HG03520 (cell line): ENCODE measurements at regions not wholly inside any gene's neighbourhood (a gene's known extent, or its start where the extent isn't known, plus 50 kb on each side); places are given as distances from the start of the nearest gene placed in this dataset.
A peak's percentile ranks its signal among the peaks of the same experiment; 100 is the strongest.

ENCODE experiments used
- ATAC-seq: cut with Tn5 transposase; IDR thresholded peaks from one replicate; pipeline ENCODE4 v1.9.1; 2021; ENCODE audit warnings: mild to moderate bottlenecking, moderate library complexity; ENCODE audit not compliant: unreplicated experiment

DNA sequence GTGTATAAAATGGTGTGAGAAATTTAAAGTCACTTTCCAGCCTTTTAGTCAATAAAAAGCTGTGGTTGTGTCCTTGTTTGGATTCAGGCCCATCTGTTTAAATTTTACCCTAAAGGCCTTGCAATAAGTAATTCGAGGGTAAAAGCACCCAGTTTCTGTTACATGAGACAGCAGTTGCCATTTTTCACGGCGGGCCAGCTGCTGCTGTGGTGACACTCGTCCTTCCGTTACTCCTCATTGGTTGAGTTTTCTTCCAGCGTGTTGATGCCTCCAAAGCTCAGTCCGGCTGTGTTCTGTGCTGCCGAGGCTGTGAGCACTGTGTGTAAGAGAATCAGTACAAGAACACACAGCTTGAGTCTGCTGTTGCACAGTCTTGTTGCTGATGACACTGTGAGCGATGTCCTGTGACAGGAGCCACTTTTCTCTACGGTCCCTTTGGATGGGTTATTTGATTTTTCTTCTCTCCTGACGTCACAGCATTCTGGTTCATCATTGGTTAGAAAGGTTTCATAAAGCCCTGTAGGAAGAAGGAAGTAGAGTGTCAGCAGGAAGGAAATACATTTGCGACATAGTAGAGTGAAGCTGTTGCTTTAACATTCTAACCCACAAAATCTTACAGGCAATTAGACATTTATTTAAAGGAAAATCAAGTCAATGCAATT is 602.5 kb upstream of the ARGLU1 start:
- no peak for ATAC-seq

DNA sequence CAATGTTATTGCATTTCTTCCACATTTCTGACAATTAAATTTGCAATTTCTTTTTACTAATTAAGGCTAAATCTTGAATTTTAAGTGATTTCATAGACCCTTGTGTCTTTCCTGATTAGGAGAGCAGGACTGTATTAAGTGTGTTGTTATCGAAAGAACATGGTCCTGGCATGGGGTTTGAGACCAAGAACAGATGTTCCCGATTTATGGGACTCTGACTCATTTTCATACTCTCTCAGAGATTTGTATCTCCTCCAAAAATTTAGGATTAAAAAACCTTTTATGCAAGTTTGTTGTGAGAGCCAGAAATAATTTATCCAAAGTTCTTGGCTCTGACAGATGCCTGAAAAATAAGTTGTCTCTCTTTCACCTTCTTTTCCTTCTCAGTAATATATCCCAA is 589.3 kb upstream of the ARGLU1 start:
- no peak for ATAC-seq

DNA sequence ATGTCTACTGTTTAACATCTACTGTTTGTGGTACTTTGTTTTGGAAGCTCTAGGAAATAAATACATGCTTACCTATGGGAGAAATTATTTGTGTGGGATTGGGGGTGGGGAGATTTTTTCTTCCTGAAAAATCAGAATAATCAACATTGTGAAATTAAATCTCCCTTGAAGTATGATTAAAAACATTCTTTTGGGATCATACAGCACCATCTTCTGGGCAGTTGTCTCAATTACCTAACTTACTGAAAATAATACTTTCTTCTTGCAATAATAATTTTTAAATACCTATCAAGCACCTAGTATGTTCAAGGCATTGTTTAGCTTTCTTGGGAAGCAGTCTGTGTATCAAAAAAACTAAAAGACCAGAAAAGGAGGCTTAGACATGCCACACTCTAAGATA is 576.5 kb upstream of the ARGLU1 start:
- ATAC-seq, result no peak

DNA sequence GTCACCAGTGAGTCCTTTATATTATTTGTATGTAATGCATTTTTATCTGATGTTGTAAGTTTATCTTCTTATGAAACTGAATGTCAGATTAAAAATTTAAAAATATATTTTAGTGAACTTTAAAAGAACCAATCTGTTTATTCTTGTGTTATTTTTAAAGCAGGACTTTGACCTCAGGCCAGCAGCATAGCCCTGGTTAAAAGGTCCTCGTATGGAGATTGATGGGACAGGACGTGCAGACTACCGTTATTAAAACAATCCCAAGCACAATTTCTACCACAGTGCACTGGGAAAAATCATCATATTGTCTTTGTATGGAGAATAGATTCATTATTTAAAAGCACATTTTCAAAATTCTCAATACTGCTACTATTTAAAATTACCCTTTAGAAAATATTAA is 573.8 kb upstream of the ARGLU1 start:
- no peak for ATAC-seq

DNA sequence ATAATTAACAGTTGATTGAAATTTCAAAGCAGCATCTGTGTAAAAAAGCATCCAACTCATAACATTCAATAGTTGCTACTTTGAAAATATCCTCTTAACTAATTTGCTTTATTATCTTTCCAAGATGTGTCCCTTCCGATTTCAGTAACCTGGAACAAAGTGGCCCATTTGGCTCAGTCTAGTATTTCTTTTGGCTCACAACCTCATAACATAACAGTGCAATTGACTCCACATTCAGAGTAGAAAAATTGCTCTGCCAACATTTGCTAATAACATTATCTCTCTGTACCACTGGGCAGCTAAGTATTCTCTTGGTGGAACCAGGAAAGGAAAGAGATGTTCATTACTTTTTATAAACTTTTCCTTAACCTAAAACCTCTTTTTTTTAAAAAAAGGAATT is 571.1 kb upstream of the ARGLU1 start:
- ATAC-seq, result no peak

DNA sequence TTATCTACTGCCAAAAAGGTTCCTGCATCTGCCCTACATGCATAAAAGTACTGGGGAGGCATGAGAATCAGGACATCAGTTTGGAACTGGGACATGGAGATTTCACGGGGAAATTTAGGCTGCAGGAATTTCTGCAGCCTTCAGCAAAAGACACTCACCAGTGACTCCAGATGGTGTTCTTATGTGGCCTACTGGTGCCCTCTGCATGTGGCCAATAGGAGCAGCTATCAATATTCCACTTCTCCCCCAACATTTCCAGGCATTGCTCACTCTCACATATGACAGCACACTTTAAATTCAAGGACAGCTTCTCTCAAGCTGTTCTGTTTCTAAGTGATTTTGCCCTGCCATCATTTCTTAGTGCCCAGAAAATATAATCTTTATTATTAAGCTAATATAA is 570.5 kb upstream of the ARGLU1 start:
- no peak for ATAC-seq

DNA sequence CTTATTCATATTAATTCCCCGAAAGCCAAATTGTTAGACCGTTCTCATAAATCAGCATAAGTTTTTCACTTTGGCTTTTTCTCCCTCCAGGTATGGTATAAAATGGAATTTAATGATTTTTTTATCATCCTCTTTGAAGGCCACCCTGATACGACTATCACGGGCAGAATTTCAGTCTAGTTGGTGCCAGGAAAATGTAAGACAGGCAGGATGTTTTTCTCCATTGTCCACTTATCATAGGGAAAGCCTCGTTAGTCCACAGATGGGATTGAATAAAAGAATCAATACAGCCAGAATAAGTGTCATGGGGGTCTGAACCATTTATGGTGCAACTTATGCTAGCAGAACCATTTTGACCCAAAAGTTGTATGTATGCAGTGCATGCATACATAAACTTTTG is 566.0 kb upstream of the ARGLU1 start:
- ATAC-seq, result no peak

DNA sequence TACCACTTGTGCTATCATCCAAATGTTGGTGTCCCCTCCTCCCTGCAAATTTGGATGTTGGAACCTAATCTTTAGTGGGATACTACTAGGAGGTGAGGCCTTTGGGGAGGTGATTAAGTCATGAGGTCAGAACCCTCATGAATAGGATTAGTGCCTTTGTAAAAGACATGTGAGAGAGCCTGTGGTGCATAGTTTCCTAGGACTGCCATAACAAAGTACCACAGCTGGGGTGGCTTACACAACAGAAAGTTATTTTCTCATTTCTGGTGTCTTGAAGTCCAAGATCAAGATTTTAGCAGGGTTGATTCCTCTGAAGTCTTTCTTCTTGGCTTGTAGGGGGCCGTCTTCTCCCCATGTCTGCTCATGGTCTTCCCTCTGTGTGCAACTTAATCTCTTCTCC is 562.6 kb upstream of the ARGLU1 start:
- ATAC-seq, result no peak

DNA sequence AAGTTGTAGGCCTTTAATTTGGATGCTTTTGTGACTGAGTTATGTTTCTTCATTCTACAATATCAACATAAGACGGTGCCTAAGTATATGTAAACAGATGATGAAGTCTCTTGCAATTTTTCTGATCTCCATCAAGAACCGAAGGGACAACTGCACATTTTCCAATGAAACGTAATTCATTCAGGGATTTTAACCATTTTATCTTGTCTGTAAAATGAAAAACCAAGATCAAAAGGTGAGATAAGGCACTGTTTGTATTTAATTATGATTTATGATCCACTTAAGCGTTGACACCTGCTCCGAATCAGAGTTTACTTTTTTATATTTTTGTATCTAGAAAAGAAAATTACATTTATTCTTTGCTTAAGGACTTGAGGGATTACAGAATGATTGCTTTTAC is 556.8 kb upstream of the ARGLU1 start:
- no peak for ATAC-seq

DNA sequence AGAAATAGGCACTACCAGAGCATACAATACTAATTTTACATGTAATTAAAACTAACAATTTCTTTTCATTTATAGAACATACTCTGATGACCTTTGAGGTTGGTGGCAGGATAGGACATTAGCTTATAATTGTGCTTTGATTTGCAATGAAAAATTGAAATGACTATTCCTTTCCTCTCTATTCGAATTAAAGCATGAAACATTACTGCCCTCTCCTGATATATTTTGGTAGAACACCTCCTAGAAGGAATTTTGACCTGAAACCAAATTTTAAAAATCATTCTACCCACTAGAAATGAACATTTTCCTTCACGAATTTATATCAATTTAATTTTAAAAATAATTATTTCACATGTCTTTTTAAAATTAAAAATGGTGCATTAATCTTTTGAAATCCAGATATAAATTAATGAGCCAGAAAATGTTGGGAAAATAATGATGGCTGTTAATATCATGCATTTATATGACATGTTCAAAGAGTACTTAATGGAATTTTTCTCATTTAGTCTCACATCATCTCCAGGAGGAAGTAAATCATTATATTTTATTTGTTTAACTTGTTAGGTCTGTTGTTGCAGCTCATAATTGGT is 556.3 kb upstream of the ARGLU1 start:
- ATAC-seq, result peak; percentile 44

DNA sequence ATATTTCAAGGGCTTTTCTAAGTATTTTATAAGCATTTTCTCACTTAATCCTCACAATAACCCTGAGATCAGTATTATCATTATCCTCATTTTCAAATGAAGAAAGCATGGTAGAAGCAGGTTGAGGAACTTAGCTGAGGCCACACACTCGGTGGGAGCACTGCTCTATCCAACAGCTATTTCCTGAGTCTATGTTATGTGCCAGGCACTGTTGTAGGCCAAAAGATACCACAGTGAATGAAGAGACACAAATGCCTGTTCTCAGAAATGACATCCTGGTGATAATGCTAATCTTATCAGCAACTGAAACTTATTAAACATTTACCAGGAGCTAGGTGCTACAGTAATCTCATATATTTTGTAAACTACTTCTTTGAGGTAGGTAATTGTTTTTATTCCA is 553.9 kb upstream of the ARGLU1 start:
- no peak for ATAC-seq

DNA sequence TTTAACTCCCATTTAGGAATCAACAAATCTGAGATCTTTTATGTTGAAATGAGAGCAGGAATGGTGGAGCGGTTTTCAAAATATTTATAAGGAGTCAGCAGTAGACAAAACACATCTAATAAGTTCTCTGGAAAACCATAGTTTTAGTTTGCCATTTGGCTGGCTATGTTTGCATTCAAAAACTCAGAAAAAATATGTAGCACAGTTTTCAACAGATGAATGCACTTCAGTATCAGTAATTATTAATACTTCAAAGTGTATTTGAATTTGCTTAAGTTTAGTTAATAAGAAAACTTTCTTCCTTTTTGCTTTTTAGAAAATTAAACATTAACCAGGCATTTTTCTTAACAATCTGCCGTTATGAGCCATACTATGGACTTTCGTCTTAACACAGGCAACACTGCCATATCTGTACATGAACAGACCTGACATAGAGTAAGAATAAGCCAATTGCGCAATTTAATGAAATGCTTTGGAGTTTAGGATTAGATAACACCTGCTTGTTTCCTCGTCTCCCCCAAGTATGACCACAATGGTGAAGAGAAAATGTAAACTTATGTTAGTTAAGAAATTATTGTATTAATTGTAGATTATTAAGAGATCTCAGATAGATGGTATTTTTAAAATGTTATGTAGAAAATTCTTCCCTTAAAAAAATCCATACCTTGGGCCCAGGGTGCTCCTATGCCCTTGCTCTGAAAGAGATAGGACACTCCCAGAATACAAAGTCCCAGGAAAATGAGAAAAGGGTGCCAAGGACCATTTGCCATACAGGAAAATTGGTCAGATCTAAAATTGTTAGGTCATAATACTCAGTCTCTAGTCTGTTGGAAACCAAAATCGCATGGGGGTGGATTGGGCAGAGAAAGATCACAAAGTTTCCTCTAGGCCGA is 552.3 kb upstream of the ARGLU1 start:
- ATAC-seq, result no peak

DNA sequence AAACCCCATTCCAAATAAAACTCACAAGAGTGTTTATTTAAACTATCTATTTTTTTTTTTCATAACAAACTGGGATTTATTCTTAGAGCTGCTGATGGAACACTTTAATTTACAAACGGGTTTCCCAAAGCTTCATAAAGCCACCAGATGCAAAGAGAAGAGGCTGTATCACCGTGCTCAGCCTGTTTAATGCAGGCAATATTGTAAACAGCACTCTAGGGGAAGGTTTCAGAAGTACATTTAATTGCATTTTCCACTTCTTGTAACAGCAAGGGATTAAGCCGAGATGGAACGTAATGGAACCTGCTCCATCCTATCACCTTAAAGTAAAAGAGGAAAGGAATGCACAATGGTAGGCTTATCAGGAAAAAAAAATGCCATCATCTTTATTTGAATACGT is 550.6 kb upstream of the ARGLU1 start:
- no peak for ATAC-seq

DNA sequence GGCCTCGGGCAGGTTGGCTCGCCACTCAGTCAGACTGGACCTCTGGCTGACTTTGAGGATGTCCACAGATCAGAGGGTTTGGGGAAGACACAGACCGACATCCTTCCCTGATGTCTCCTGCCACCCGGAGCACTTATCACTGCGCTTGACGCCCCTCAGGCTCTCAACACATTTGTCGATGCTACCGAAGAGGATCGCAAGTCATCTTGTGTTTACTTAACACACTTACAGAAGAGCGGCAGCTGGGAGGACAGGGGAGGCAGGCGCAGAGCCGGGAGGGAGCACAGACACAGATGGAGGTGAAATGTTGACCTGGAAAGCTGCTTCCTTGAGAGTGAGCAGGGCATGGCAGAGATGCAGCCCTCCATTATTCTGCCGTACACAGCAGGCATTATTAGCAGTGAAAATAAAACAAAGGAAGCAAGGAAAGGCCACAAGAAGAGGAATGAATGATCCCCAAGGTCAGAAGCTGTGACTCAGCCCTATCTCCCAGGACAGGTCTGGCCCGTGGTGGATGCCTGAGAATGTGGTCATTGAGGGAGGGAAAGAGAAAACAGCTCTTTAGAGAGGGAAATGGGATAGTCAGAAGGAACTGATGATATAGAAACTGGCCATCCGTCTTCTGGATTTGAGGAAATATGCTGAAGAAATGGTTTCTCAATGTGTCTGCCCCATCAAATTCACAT is 549.5 kb upstream of the ARGLU1 start:
- ATAC-seq, result no peak

DNA sequence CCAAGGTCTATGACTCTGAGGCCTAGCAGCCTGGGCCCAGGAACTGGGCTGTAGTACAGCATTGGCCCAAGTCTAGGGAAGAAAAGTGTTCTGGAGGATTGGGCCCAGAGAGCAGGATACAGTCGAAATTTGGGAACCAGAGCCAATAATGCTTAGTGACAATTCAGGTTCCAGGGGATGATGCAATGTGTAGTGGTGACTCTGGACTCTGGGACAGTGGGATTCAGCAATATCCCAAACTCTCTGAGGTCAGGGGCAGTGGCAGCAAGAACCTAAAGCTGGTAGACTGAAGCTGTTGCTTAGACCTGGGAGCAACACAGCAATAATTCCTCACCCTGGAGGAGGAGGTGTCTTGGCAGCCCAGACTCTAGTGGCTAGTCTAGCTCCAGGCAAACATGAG is 545.5 kb upstream of the ARGLU1 start:
- no peak for ATAC-seq

DNA sequence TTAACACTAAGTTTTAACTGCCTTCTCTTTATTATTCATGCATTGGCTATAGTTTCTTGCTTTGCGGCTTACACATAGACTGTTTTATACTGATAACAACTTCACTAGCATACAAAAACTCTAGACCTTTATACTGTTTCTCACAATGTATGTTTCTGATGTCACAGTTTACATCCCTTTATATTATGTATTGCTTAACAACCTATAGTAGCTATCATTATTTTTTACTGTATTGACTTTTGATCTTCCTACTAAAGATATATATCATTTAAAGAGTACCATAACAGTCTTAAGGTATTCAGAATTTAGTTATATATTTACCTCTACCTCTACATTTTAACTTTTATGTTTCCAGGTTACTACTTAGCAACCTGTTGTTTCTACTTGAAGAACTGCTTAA is 543.3 kb upstream of the ARGLU1 start:
- ATAC-seq, result no peak

DNA sequence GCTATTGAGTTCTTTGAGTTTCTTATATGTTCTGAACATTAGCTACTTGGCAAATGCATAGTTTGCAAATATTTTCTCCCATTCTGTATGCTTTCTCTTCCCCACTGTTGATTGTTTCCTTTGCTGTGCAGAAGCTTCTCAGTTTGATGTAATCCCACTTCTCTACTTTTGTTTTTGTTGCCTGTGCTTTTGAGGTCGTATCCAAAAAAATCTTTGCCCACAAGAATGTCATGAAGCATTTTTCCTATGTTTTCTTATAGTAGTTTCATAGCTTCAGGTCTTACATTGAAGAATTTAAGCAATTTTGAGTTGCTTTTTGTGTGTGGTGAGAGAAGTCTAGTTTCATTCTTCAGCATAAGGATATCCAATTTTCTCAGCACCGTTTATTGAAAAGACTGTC is 536.7 kb upstream of the ARGLU1 start:
- no peak for ATAC-seq

DNA sequence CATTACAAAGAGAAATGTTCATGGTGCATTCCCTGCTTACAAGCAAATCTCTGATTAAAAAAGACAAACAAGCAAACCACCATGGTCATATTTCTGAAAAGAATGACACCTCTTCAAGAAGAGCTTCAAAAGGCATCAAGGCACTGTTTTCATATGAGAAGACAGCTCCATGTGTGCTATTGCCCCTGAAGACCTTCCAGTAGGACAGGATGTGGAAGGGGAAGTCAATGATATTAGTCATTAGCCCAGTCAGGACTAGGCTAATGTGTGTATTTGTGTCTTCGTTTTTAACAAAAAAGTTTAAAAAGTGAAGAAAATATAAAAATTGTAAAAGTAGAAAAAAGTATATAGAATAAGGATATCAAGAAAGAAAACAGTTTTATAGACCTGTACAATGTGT is 534.7 kb upstream of the ARGLU1 start:
- no peak for ATAC-seq

DNA sequence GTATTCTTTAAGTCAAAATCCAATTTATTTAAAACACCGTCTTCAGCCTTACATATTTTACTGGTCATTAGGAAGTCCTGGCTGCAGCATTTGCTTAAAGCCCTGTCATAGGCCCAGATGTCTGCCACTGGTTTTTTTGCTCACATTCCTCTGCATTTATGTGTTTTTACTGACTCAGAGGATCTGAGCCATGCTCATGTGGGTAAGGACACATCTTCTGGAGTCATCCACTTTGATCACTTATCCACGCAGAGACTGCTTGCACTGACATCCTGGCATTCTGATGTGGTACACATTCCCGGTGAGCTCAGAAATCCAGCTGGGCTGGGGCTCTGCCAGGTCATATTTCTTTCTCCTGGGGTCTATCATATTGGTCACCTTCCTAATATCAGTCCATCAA is 531.7 kb upstream of the ARGLU1 start:
- no peak for ATAC-seq

DNA sequence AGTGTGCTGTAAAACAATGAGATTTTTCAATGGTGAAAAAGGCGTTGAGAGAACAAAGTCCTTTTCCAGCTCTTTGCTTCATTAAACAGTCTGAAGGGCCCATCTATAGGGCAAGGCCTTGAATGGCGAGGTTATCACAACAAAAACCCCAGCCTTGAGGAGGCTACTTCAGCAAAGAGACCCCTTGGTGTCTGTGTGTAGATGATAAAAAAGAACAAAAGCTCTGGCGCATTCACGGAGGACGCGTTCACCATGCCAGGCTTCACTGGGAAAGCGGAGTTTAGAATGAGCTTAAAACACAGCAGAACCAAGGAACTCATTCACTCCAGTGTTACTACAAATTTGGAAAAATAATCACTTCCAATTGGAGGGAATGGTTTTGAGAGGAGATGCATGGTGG is 530.0 kb upstream of the ARGLU1 start:
- ATAC-seq, result no peak

DNA sequence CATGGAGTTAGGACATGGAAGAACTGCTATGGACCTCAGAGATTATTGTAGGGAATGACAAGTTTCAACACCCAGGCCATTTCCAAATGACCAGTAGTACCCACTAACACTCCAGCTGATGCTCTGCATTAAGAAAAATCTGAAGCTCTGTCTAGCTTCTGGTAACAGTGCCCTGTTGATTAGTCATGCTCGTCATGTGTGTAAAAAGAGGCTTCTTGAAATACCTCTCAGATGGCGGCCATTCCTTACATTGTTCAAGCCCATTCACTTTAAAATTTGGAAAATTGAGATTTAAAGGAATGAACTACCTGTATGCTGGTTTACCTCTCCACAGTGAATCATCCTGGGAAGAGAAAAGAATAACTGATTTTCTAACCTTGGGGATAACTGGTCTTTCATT is 527.9 kb upstream of the ARGLU1 start:
- ATAC-seq, result no peak

DNA sequence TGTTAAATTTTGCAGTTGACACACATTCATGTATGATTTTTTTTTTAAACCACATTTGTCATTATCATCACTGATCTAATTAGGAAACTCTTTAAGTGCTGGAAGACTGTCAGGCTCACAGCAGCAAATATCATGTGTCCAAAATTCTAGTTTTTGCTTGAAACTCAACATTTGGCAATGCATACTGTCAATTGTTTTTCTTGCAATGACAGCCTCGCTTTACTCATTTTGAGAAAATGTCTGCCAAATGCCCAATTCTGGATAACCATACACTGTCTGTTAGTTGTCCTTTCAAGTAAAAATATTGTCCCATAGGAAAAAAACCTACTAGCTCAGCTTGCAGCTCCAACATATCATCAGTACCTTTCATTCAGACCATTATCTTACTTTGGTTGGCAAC is 523.9 kb upstream of the ARGLU1 start:
- ATAC-seq, result no peak
